HG02763 (cell line): ENCODE measurements at regions not wholly inside any gene's neighbourhood (a gene's known extent, or its start where the extent isn't known, plus 50 kb on each side); places are given as distances from the start of the nearest gene placed in this dataset.
"Not testable (repeated sequence)": the region's sequence is repeated elsewhere in the genome, so short reads cannot be mapped to it uniquely, and the experiment has no call there.

Experiments
- ATAC-seq: cut with Tn5 transposase; IDR thresholded peaks from one replicate; pipeline ENCODE4 v1.9.1; 2021; ENCODE audit warnings: mild to moderate bottlenecking, moderate library complexity; ENCODE audit not compliant: unreplicated experiment

- ATAC-seq = no peak
Observed at GRCh38 chr13:91046715-91047327, 300.7 kb upstream of the MIR17HG start.

GRCh38 chr13:91050970-91051369 lies 296.5 kb upstream of the MIR17HG start:
- ATAC-seq = no peak

- no peak for ATAC-seq
Observed at GRCh38 chr13:91052876-91053275, 294.6 kb upstream of the MIR17HG start.

- no peak for ATAC-seq
Observed at GRCh38 chr13:91053318-91054065, 294.0 kb upstream of the MIR17HG start.

- ATAC-seq = no peak
Observed at GRCh38 chr13:91054902-91055301, 292.6 kb upstream of the MIR17HG start.

GRCh38 chr13:91056746-91057145 lies 290.7 kb upstream of the MIR17HG start:
- ATAC-seq = peak; percentile 85

- not testable (repeated sequence) for ATAC-seq
Observed at GRCh38 chr13:91057507-91057906, 290.0 kb upstream of the MIR17HG start.

GRCh38 chr13:91058066-91058465 lies 289.4 kb upstream of the MIR17HG start:
- ATAC-seq = no peak

- ATAC-seq = no peak
Observed at GRCh38 chr13:91058919-91059318, 288.6 kb upstream of the MIR17HG start.

- no peak for ATAC-seq
Observed at GRCh38 chr13:91066745-91067144, 280.7 kb upstream of the MIR17HG start.

- ATAC-seq = no peak
Observed at GRCh38 chr13:91072486-91072885, 275.0 kb upstream of the MIR17HG start.

- no peak for ATAC-seq
Observed at GRCh38 chr13:91074091-91074490, 273.4 kb upstream of the MIR17HG start.

GRCh38 chr13:91076830-91077229 lies 270.7 kb upstream of the MIR17HG start:
- no peak for ATAC-seq

- ATAC-seq = no peak
Observed at GRCh38 chr13:91078093-91078679, 269.3 kb upstream of the MIR17HG start.

- no peak for ATAC-seq
Observed at GRCh38 chr13:91079176-91079575, 268.3 kb upstream of the MIR17HG start.

- ATAC-seq = no peak
Observed at GRCh38 chr13:91085127-91085526, 262.4 kb upstream of the MIR17HG start.

- no peak for ATAC-seq
Observed at GRCh38 chr13:91086936-91087716, 260.4 kb upstream of the MIR17HG start.

- no peak for ATAC-seq
Observed at GRCh38 chr13:91097269-91097668, 250.2 kb upstream of the MIR17HG start.

- no peak for ATAC-seq
Observed at GRCh38 chr13:91099877-91100276, 247.6 kb upstream of the MIR17HG start.

GRCh38 chr13:91100944-91101343 lies 246.5 kb upstream of the MIR17HG start:
- ATAC-seq = no peak

GRCh38 chr13:91101381-91101780 lies 246.1 kb upstream of the MIR17HG start:
- ATAC-seq = no peak
